Caco-2 (cell line): ENCODE measurements at regions not wholly inside any gene's neighbourhood (a gene's known extent, or its start where the extent isn't known, plus 50 kb on each side); places are given as distances from the start of the nearest gene placed in this dataset.

Experiments
- BruUV-seq: library from RNA; stranded (reverse); fragments of 400-500 nt; replicated peaks from 2 replicates; lab custom pipeline; 2021; lab: Mats Ljungman, UMichigan
- CTCF ChIA-PET: fragments of 300-600 bp; sonication (Branson Sonifier 250); formaldehyde crosslinking; loops from one replicate; lab custom pipeline; 2022; ENCODE audit warnings: antibody characterized with exemption; lab: Charles Lee
- POLR2A ChIA-PET: fragments of 300-600 bp; sonication (Branson Sonifier 250); formaldehyde crosslinking; loops from one replicate; lab custom pipeline; 2022; ENCODE audit warnings: antibody characterized with exemption; lab: Charles Lee
- DNase-seq, 2 experiments: peaks; one replicate each; pipeline versions ENCODE4 v3.0.0 to v3.0.0-alpha.2; 2020 to 2022
- H3K27me3 ChIP-seq: replicated peaks from 2 replicates; pipeline ENCODE4 v1.6.0; 2011; ENCODE audit warnings: low read length; ENCODE audit not compliant: control insufficient read depth, insufficient read depth
- H3K36me3 ChIP-seq: 2 replicates; pipeline ENCODE4 v1.5.1; 2011; ENCODE audit warnings: low read length; ENCODE audit not compliant: control insufficient read depth, insufficient read depth
- H3K4me1 ChIP-seq: fragments of 250-450 bp; sonication (Bioruptor Pico); 2 replicates; pipeline ENCODE4 v1.5.1; 2020; ENCODE audit warnings: mild to moderate bottlenecking
- H3K4me3 ChIP-seq: 2 replicates; pipeline ENCODE4 v1.5.1; 2011; ENCODE audit warnings: low read depth, mild to moderate bottlenecking, control low read depth, low read length
- H3K9me3 ChIP-seq: fragments of 250-450 bp; sonication (Bioruptor Pico); 2 replicates; pipeline ENCODE4 v1.5.1; 2020; ENCODE audit warnings: mild to moderate bottlenecking, moderate library complexity
- H3K27ac Mint-ChIP-seq: one replicate; pipeline ENCODE4 v1.8.0; 2022; ENCODE audit warnings: mixed read lengths; ENCODE audit not compliant: unreplicated experiment
- H3K27me3 Mint-ChIP-seq: one replicate; pipeline ENCODE4 v1.8.0; 2022; ENCODE audit warnings: mixed read lengths; ENCODE audit not compliant: insufficient read depth, unreplicated experiment
- H3K36me3 Mint-ChIP-seq: one replicate; pipeline ENCODE4 v1.8.0; 2022; ENCODE audit warnings: mild to moderate bottlenecking, mixed read lengths; ENCODE audit not compliant: insufficient read depth, unreplicated experiment
- H3K4me1 Mint-ChIP-seq: one replicate; pipeline ENCODE4 v1.8.0; 2022; ENCODE audit warnings: low read depth, mixed read lengths; ENCODE audit not compliant: unreplicated experiment
- H3K4me3 Mint-ChIP-seq: one replicate; pipeline ENCODE4 v1.8.0; 2022; ENCODE audit warnings: mild to moderate bottlenecking, moderate library complexity, mixed read lengths; ENCODE audit not compliant: unreplicated experiment
- H3K9me3 Mint-ChIP-seq: one replicate; pipeline ENCODE4 v1.8.0; 2022; ENCODE audit warnings: mixed read lengths; ENCODE audit not compliant: unreplicated experiment
- CTCF ChIP-seq, 2 experiments: fragments of 200-600 bp in 1 of 2; IDR thresholded peaks; 1 replicate in 1 of 2; 2 replicates in 1 of 2; pipeline versions ENCODE4 v1.5.1 to v1.8.0; 2011 to 2022; ENCODE audit warnings: antibody characterized with exemption in 1 of 2, control low read depth in 1 of 2, inconsistent platforms in 1 of 2, low read depth in 1 of 2, low read length in 1 of 2, mild to moderate bottlenecking in 1 of 2, moderate library complexity in 1 of 2; ENCODE audit not compliant: insufficient read depth in 1 of 2, severe bottlenecking in 1 of 2, unreplicated experiment in 1 of 2
- intact Hi-C: fragments of 100-400 bp; cut with micrococcal nuclease; formaldehyde crosslinking; loops from one replicate; pipeline ENCODE4 v1.10.0; 2022; ENCODE audit not compliant: unreplicated experiment

DNA sequence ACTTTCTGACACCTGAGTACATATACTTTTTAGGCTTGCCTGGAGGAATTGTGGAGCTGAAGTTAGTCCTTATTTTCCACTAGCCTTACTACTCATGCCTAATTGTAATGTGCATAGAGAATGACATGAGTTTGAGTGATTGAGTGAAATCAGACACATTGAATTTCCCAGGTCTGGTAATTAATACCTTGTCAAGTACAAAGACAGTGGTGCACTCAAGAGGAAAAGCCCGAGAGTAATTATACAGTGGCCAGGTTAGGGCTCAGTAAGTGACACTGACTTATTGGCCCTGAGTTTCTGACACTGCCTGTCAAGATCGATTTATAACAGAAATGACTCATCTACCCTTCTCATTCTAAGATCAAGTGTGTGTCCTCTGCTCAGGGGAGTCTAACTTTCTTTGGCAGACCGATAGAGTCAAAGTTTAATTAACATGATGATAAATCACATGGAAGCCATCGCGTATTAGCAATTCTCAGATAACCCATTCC, 288.3 kb downstream of the TPBG start:
- no TSS peak for BruUV-seq
- Mint-ChIP-seq H3K4me1 (no peaks in the 10 kb centered on the region), H3K27me3 (peaks cover 6% of the 10 kb centered on the region), H3K9me3 (no peaks in the 10 kb centered on the region), H3K4me3 (no peak overlapping the region), H3K27ac (no peak overlapping the region), H3K36me3 (no peaks in the 10 kb centered on the region)
- no peaks in the 10 kb centered on the region for H3K36me3 ChIP-seq
- H3K4me3 ChIP-seq = no peak overlapping the region
- ChIA-PET POLR2A (no interaction called here), CTCF (no interaction called here)
- intact Hi-C loops = no loop called here
- no peaks in the 10 kb centered on the region for H3K4me1 ChIP-seq
- no peaks in the 10 kb centered on the region for H3K9me3 ChIP-seq
- H3K27me3 ChIP-seq = no peaks in the 10 kb centered on the region
- DNase-seq = no peak
- no peak for TF ChIP-seq CTCF (IDR thresholded peaks at IDR 0.05; ENCODE audit: insufficient read depth in 1 of 2, low read depth in 1 of 2, low read length in 1 of 2, severe bottlenecking in 1 of 2, unreplicated experiment in 1 of 2)

- intact Hi-C loops = no loop called here
- H3K36me3 ChIP-seq = no peaks in the 10 kb centered on the region
- Mint-ChIP-seq H3K36me3 (no peaks in the 10 kb centered on the region), H3K27ac (no peak overlapping the region), H3K27me3 (no peaks in the 10 kb centered on the region), H3K4me3 (no peak overlapping the region), H3K4me1 (no peaks in the 10 kb centered on the region), H3K9me3 (peaks cover 9% of the 10 kb centered on the region)
- no peak for TF ChIP-seq CTCF (IDR thresholded peaks at IDR 0.05; ENCODE audit: insufficient read depth in 1 of 2, low read depth in 1 of 2, low read length in 1 of 2, severe bottlenecking in 1 of 2, unreplicated experiment in 1 of 2)
- POLR2A ChIA-PET = no interaction called here
- no TSS peak for BruUV-seq
- DNase-seq = no peak
- H3K27me3 ChIP-seq = peaks cover 1% of the 10 kb centered on the region; the same call in 1 of the 2 replicates
- no peak overlapping the region for H3K4me3 ChIP-seq
- CTCF ChIA-PET = no interaction called here
- H3K4me1 ChIP-seq = no peaks in the 10 kb centered on the region
- peaks cover 5% of the 10 kb centered on the region; the same call in 1 of the 2 replicates for H3K9me3 ChIP-seq
Measured at GRCh38 chr6:82679232-82679631, 315.6 kb downstream of the TPBG start.

DNA sequence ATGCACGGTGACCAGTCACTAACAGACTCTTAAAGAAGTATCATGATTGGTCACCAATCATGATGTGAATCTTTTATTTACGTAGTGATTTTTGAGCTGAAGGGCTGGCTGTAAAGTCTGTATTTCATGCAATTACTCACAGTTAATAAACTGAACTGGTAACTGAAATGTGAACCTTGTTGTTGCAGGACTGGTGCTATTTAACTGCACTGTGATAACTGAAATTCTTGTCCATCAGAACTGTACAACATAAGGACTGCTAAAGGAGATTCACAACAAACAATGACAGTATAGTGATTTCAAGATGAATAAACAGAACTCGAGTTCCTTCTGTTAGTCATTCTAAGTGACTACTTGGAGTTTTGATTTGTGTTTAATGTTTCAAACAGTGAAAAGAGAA, 316.6 kb downstream of the TPBG start:
- Mint-ChIP-seq H3K4me3 (no peak overlapping the region), H3K36me3 (no peaks in the 10 kb centered on the region), H3K4me1 (no peaks in the 10 kb centered on the region), H3K27ac (no peak overlapping the region), H3K9me3 (peaks cover 9% of the 10 kb centered on the region), H3K27me3 (no peaks in the 10 kb centered on the region)
- CTCF ChIA-PET = no interaction called here
- H3K9me3 ChIP-seq = peaks cover 5% of the 10 kb centered on the region; the same call in 1 of the 2 replicates
- H3K27me3 ChIP-seq = peaks cover 1% of the 10 kb centered on the region; the same call in 1 of the 2 replicates
- intact Hi-C loops = no loop called here
- no peaks in the 10 kb centered on the region for H3K36me3 ChIP-seq
- BruUV-seq = no TSS peak
- no peak for DNase-seq
- POLR2A ChIA-PET = no interaction called here
- TF ChIP-seq CTCF (IDR thresholded peaks at IDR 0.05; ENCODE audit: insufficient read depth in 1 of 2, low read depth in 1 of 2, low read length in 1 of 2, severe bottlenecking in 1 of 2, unreplicated experiment in 1 of 2) = no peak
- no peaks in the 10 kb centered on the region for H3K4me1 ChIP-seq
- H3K4me3 ChIP-seq = no peak overlapping the region
